ENCODE measurements at regions not wholly inside any gene's neighbourhood (a gene's known extent, or its start where the extent isn't known, plus 50 kb on each side); places are given as distances from the start of the nearest gene placed in this dataset.
"Not testable (repeated sequence)": the region's sequence is repeated elsewhere in the genome, so short reads cannot be mapped to it uniquely, and the experiment has no call there.

DNA sequence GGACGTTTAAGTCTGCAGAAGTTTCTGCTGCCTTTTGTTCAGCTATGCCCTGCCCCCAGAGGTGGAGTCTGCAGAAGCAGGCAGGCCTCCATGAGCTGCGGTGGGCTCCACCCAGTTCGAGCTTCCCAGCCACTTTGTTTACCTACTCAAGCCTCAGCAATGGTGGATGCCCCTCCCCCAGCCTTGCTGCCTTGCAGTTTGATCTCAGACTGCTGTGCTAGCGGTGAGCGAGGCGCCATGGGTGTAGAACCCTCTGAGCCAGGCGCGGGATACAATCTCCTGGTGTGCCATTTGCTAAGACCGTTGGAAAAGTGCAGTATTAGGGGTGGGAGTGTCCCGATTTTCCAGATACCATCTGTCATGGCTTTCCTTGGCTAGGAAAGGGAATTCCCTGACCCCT is 351.4 kb upstream of the MTNR1B start:
- H3K9ac ChIP-seq (replicated peaks in 1 of 4; ENCODE audit: extremely low read depth in 1 of 4, low read depth in 3 of 4, low read length in 3 of 4); H3K27me3 ChIP-seq (replicated peaks in 1 of 4; ENCODE audit: control insufficient read depth in 3 of 4, extremely low read depth in 1 of 4, insufficient read depth in 3 of 4, low read length in 3 of 4); H3K56ac ChIP-seq (replicated peaks; ENCODE audit: insufficient read length, low read depth, low read length); H3K36me3 ChIP-seq (ENCODE audit: control insufficient read depth in 2 of 4, insufficient read depth in 4 of 4, low read length in 3 of 4); H3K79me2 ChIP-seq (ENCODE audit: control insufficient read depth in 1 of 2, insufficient read depth in 2 of 2, low read length in 2 of 2); H3K27ac ChIP-seq (ENCODE audit: low read depth, low read length); FAIRE-seq; H3K79me1 ChIP-seq (ENCODE audit: low read depth, low read length); H2AFZ ChIP-seq (ENCODE audit: low read length); H3K9me3 ChIP-seq (ENCODE audit: insufficient read depth in 2 of 2, low read depth in 1 of 2, low read length in 1 of 2); H2BK15ac ChIP-seq (ENCODE audit: low read length); H2AK5ac ChIP-seq (ENCODE audit: low read depth, low read length); H3K23ac ChIP-seq (ENCODE audit: insufficient read length); H2BK12ac ChIP-seq (ENCODE audit: low read depth, low read length); H3K14ac ChIP-seq (ENCODE audit: insufficient read length); H3K18ac ChIP-seq (ENCODE audit: extremely low read depth, low read length); H3K4ac ChIP-seq (replicated peaks; ENCODE audit: insufficient read length, low read depth, low read length); H2BK120ac ChIP-seq (replicated peaks; ENCODE audit: low read depth, low read length); H2BK20ac ChIP-seq (ENCODE audit: low read length); H3K23me2 ChIP-seq (ENCODE audit: low read depth, low read length); H3K4me3 ChIP-seq (ENCODE audit: extremely low read depth in 1 of 4, insufficient read depth in 2 of 4, low read depth in 3 of 4, low read length in 4 of 4); POLR2A ChIA-PET (ENCODE audit: partially characterized antibody); H4K20me1 ChIP-seq (replicated peaks in 1 of 2; ENCODE audit: control insufficient read depth in 1 of 2, insufficient read depth in 2 of 2, low read length in 2 of 2); H3K4me1 ChIP-seq (replicated peaks in 1 of 4; ENCODE audit: control insufficient read depth in 3 of 4, insufficient read depth in 4 of 4, low read length in 3 of 4); H3K4me2 ChIP-seq (ENCODE audit: insufficient read depth in 1 of 2, low read depth in 2 of 2, low read length in 2 of 2); H4K5ac ChIP-seq (ENCODE audit: insufficient read length, low read depth, low read length); H2BK5ac ChIP-seq (ENCODE audit: low read depth, low read length); DNase-seq (ENCODE audit: low read depth in 1 of 2, low spot score in 2 of 2); H4K8ac ChIP-seq (ENCODE audit: extremely low read depth, insufficient read depth, low read length); H4K91ac ChIP-seq (replicated peaks; ENCODE audit: insufficient read length, low read length): not testable (repeated sequence)
- WGBS, 2 experiments (ENCODE audit: extremely low coverage in 1 of 2, insufficient coverage in 1 of 2, insufficient read length in 1 of 2, insufficient replicate concordance in 2 of 2, low coverage in 1 of 2, low lambda C conversion rate in 2 of 2, missing lambda C conversion rate in 1 of 2), result 99% methylated on average over 9 of the region's 10 CpGs; no CpG with 5 or more reads in 1 of the 2 experiments
- CTCF ChIA-PET (ENCODE audit: partially characterized antibody), result interaction anchor here (0.7 to 1.2 kb wide), 3 partner anchors 11 to 716 kb away, joined by 3 to 5 read pairs (median 3); no protein-coding TSS in a partner anchor
